ES-I3 (cell line): ENCODE measurements at regions not wholly inside any gene's neighbourhood (a gene's known extent, or its start where the extent isn't known, plus 50 kb on each side); places are given as distances from the start of the nearest gene placed in this dataset.

Experiments
- H3K36me3 ChIP-seq: 2 replicates; pipeline ENCODE4 v1.6.1; 2013; ENCODE audit warnings: mild to moderate bottlenecking, low read length, control low read depth, moderate library complexity; ENCODE audit not compliant: insufficient read depth
- H3K4me1 ChIP-seq: 2 replicates; pipeline ENCODE4 v1.6.1; 2013; ENCODE audit warnings: mild to moderate bottlenecking, control low read depth, low read length; ENCODE audit not compliant: insufficient read depth
- H3K9ac ChIP-seq: 2 replicates; pipeline ENCODE4 v1.6.1; 2013; ENCODE audit warnings: low read depth, mild to moderate bottlenecking, low read length, moderate library complexity
- H3K9me3 ChIP-seq: 2 replicates; pipeline ENCODE4 v1.6.1; 2013; ENCODE audit warnings: mild to moderate bottlenecking, low read length, moderate library complexity; ENCODE audit not compliant: control insufficient read depth, insufficient read depth

DNA sequence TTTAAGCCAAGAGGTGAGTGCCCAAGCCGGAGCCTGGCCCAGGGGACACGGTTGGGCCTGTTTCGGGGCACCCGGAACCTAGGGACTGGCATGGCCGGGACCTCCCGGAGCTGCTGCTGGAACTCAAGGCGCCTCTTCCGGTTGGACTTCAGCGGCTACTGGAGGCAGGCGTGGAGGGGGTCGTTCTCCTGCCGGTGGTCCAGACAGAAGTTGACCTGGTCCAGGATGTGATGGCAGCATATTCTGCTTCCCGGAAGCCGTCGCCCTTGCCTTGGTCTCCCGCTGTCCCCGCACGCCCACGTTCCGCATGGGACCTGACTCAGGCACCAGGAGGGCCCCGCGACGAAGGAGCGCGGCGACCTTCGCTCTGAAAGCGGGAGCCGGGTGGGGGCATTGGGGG is 240.8 kb downstream of the FOXA2 start:
- H3K36me3 ChIP-seq, result no peaks in the 10 kb centered on the region
- no peaks in the 10 kb centered on the region for H3K9me3 ChIP-seq
- no peaks in the 10 kb centered on the region for H3K4me1 ChIP-seq
- no peak overlapping the region for H3K9ac ChIP-seq

DNA sequence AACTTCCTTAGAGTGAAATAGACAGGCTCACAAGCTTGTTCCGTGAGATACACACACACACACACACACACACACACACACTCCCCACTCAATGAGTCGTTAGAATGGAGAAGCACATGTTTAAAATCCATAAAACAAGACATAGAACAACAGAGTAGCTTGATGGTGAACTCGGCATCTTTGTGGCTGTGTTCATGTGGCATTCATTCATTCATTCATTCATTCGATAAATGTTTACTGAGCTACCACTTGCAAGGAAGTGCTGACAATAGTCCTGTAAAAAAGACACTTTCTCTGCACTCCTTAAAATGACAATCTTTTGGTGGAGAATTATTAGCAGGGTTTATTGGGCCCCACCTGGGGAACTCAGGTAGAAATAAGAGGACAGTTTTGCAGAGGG is 242.0 kb downstream of the FOXA2 start:
- Histone ChIP-seq H3K36me3 (no peaks in the 10 kb centered on the region), H3K9ac (no peak overlapping the region), H3K9me3 (no peaks in the 10 kb centered on the region), H3K4me1 (no peaks in the 10 kb centered on the region)

DNA sequence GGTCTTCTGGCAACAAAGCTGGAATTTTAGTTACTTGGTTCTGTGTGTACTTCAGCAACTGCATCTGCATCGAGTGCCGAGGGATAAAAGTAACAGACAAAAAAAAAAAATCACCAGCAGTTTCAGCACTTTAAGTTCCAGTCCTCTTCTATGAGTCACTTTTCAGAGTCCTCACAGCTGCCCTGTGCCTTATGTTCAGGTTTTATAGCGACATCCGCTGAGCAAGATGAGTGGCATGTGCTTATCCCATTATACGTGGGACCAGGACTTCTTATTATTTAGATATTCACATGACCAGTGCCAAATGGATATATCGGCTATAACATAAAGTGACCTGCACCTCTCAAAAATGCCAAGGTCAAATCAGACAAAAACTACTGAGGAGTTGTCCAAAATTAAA is 242.9 kb downstream of the FOXA2 start:
- H3K9me3 ChIP-seq, result no peaks in the 10 kb centered on the region
- no peak overlapping the region for H3K9ac ChIP-seq
- H3K4me1 ChIP-seq, result no peaks in the 10 kb centered on the region
- no peaks in the 10 kb centered on the region for H3K36me3 ChIP-seq

DNA sequence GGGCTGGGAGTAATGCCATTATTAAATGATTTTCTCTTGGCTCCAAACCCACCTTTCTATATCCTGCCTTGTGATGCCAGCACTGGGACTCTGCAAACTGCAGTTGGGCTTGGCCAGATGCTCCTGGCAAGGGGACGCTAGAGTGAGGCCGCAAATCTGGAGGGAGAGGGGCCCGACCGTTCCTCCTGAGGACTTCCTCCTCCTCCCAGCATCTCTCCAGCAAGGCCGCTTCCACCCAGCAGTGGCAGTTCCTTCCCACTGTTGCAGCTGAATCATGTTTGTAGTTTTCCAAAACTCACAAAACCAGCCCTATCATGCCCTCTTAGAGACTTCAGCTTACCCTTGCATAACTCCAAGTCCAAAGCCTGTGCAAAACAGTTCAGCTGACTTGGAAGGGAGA is 244.4 kb downstream of the FOXA2 start:
- H3K9me3 ChIP-seq, result no peaks in the 10 kb centered on the region
- H3K9ac ChIP-seq, result no peak overlapping the region
- no peaks in the 10 kb centered on the region for H3K36me3 ChIP-seq
- no peaks in the 10 kb centered on the region for H3K4me1 ChIP-seq

DNA sequence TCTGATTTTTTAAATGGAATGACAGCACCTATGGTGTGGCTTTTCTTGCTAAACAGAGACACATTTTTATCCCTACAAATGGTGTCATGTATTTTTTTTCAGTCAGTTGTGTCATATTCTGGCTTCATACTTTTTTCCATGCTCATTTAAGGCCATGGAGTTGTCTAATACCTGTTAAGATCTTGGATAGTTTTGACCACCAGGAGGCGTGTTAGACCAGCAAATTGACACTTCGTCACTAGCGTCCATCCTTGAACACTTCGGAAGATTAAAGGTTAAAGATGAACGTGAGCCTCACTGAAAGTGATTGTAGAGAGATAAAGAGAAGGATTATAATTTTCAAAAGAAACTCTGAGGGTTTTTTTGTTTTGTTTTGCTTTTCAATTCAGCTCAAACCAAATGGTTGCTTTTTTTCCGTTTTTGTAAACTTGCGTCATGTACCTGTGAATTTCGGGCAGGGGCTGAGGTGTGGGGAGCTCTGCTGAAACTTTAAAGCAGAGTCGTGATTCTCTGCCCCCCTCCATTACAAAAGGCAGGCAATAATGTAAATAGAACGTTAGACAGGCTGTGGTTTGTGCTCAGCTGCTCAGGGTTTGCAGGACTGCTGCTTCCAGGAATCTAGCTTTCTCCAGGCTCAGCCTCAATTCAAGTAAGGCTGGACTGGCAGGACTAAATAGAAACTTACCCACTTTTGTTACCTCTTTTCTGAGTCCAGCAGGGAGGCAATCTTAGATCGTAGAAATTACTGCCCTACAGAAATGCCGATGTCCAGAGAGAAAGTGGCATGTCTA is 245.1 kb downstream of the FOXA2 start:
- no peaks in the 10 kb centered on the region for H3K4me1 ChIP-seq
- no peaks in the 10 kb centered on the region for H3K36me3 ChIP-seq
- H3K9me3 ChIP-seq, result no peaks in the 10 kb centered on the region
- peak overlapping the region; percentile 8; the same call in 1 of the 2 replicates for H3K9ac ChIP-seq

DNA sequence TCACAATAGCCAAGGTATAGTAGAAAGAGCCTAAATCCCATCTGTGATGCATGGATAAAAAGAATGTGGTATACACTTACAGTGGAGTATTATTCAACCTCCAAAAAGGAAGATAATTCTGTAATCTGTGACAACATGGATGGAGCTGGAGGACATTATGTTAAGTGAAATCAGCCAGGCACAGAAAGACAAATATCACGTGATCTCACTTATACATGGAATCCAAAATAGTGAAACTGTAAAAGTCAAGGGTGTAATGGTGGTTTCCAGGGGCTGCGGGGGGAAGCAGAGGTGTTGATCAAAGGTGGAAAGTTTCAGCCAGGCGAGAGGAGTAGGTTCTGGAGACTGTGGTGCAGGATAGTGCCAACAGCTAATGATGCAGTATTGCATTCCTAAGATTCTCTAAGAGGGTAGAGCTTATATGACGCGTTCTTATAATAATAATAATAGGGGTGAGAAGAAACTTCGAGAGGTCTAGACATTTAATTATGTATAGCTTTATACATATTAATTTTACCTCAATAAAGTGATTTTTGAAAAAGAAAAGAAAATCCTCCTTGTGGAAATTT is 246.1 kb downstream of the FOXA2 start:
- Histone ChIP-seq H3K9ac (no peak overlapping the region), H3K4me1 (no peaks in the 10 kb centered on the region), H3K9me3 (no peaks in the 10 kb centered on the region), H3K36me3 (no peaks in the 10 kb centered on the region)

DNA sequence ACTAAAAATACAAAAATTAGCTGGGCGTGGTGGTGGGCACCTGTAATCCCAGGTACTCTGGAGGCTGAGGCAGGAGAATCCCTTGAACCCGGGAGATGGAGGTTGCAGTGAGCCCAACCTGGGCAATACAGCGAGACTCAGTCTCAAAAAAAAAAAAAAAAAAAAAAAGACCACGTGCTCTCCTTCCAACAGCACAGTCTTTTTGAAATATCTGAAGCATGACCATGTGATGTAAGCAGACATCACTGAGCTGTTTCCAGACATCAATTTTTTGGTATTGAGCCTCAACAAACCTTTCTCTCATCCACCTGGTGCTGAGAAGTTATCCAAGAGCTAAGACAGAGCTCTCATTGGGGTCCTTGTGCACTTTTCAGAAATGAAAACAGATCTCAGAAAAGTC is 249.2 kb downstream of the FOXA2 start:
- no peaks in the 10 kb centered on the region for H3K4me1 ChIP-seq
- no peaks in the 10 kb centered on the region for H3K9me3 ChIP-seq
- H3K9ac ChIP-seq, result no peak overlapping the region
- H3K36me3 ChIP-seq, result no peaks in the 10 kb centered on the region

DNA sequence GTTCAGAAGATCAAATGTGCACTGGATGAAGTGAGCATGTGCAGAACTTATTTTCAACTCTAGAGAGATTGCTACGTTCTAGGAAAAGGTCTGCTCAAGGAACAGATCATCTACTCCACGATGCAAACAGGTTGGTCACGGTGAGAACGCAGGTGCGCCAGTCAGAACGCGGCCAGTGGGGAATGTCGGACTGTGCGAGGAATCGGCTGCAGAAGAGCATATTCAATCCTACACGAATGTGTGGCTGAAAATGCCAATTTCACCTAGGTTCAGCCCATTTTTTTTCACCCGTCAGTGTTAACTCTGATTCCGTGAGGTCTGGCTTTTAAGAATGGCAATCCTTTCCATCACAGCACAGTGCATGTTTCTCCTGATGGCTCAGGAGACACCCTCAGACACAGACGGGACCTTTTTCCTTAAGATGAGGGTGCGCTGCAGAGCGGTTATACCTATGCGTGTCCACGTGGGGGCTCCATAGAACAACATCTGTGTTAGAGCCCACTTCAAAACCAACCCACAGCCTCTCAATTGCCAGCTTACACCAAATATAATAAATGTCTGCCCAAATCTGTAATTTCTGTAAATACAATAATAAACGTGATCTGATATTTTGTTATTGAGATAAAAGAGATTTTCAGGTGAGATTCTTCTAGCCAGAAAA is 250.4 kb downstream of the FOXA2 start:
- Histone ChIP-seq H3K4me1 (no peaks in the 10 kb centered on the region), H3K9ac (no peak overlapping the region), H3K36me3 (no peaks in the 10 kb centered on the region), H3K9me3 (no peaks in the 10 kb centered on the region)

DNA sequence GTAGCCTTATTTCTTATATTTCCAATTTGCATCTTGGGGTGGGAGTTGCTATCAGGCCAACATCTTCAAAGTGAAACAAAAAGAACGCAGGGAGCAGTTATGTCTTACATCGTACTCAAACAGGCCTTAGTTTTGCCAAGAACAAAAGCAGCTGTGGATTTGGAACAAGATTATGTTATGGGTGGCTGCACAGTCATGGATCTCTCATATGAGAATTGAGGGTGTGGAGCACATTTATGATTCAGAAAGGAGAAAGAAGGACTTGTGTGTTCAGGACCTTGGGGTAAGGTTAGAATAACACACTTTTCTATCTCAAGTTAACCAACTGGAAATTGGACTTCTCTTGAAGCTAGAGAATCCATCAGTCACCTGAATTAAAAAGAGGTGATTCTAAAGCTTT is 259.9 kb downstream of the FOXA2 start:
- Histone ChIP-seq H3K9me3 (no peaks in the 10 kb centered on the region), H3K9ac (no peak overlapping the region), H3K36me3 (no peaks in the 10 kb centered on the region), H3K4me1 (no peaks in the 10 kb centered on the region)

DNA sequence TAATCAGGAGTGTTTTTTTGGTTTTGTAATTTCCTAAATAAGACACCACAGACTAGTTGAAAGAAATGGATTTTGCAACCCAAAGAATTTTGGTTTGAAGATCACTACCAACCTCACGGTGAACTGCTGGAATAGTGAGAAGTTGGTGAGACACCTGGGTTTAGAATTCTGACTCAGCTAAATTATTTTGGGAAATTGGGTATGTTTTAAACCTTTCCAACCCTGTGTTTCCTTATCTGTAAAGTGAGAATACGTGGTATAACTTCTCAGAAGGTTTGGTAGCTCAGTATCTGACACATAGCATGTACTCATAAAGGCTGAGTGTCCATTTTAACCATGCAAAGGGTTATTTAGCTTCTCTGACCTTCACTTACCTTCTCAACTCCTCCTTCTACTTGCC is 261.9 kb downstream of the FOXA2 start:
- no peak overlapping the region for H3K9ac ChIP-seq
- H3K36me3 ChIP-seq, result no peaks in the 10 kb centered on the region
- H3K9me3 ChIP-seq, result no peaks in the 10 kb centered on the region
- H3K4me1 ChIP-seq, result no peaks in the 10 kb centered on the region

DNA sequence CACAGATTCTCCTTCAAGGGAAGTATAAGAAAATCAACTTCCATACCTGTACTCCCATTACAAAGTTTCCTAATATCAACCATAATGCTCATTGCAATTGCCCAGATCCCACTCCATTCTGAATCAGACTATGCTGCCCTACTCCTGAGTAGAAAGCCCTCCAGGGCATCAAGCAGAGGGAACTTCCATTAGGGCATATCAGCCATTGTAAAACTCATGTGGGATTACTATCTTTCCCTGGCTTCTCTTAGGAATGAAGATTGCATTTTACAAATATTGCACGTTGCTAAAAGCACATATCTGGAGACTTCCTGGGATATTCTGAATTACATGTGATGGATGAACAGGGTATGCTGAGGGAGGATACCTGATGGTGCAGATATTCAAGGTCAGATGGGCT is 263.2 kb downstream of the FOXA2 start:
- H3K9ac ChIP-seq, result no peak overlapping the region
- no peaks in the 10 kb centered on the region for H3K4me1 ChIP-seq
- no peaks in the 10 kb centered on the region for H3K36me3 ChIP-seq
- no peaks in the 10 kb centered on the region for H3K9me3 ChIP-seq

DNA sequence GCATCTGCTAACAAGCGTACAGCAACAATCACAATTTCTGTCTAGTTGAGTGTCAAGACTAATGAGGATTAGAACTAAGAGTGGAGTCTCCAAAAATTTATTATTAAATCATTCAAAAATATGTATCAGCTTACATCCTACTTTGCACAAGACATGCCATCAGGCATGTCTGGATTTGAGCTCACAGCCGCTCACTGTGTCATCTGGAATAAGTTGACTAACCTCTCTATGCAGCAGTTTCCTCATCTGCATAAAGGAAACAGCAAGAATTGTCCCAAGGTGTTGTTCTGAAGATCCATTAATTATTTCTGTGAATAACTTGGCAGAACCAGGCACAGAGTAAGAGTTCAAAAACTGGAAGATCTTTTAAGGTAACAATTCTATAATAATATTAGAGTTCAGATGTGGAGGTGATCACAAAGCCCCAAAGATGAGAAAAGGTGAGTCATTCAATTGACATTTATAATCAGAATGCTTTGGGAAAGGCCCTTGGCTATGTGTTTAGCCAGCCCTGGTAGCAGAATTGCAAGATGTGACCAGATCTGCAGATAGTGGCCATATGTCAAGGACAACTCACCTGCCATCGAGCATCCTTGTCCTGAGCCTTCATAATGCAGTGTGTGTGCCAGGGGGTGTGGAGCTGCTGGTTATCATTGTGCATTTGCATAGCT is 264.0 kb downstream of the FOXA2 start:
- Histone ChIP-seq H3K4me1 (0 out of 2 replicates have a peak, but pooled peaks cover 4% of the 10 kb centered on the region), H3K9ac (no peak overlapping the region), H3K36me3 (no peaks in the 10 kb centered on the region), H3K9me3 (no peaks in the 10 kb centered on the region)

DNA sequence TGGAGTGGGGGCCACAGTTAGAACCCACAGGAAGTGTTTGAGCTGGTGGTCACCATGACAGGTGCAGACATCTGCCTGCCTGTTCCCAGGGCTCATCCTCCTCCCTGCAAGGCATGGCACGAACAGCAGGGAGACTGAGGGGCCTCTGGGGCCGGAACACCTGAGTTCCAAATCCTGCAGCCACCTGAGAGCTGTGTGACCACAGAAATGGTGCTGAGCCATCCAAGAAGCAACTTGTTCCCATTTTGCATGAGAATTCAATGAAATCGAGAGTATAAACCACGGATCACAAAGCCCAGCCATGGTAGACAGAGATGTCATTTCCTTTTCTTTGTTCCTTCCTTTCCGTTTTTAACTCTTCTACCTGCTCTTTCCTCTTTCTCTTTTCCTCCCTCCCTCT is 268.6 kb downstream of the FOXA2 start:
- H3K4me1 ChIP-seq, result 0 out of 2 replicates have a peak, but pooled peaks cover 4% of the 10 kb centered on the region

DNA sequence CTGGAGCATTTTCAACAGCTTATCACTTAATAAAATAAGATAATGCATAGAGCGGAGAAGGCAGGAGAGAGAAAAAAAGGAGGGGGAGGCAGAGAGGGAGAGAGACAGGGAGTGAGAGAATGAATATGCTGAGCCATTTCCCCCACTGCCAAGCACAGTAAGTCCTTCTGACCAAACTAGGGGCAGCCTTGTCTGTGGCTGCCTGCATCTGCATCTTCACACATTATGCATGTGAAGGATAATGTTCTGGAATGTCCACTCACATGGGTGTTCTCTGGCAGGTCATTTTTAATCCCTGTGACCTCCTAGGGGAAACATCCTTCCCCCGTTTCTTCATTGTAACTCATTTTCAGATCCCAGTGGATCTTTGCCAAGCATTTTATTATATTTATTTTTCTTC is 269.3 kb downstream of the FOXA2 start:
- H3K9ac ChIP-seq, result no peak overlapping the region
- 0 out of 2 replicates have a peak, but pooled peaks cover 4% of the 10 kb centered on the region for H3K4me1 ChIP-seq
- no peaks in the 10 kb centered on the region for H3K9me3 ChIP-seq
- H3K36me3 ChIP-seq, result no peaks in the 10 kb centered on the region

More for the DNA sequence above, 268.6 kb downstream of the FOXA2 start:
- no peaks in the 10 kb centered on the region for H3K36me3 ChIP-seq
- no peak overlapping the region for H3K9ac ChIP-seq
- no peaks in the 10 kb centered on the region for H3K9me3 ChIP-seq
